Urinary bladder (tissue), 3 donors: ENCODE measurements at regions not wholly inside any gene's neighbourhood (a gene's known extent, or its start where the extent isn't known, plus 50 kb on each side); places are given as distances from the start of the nearest gene placed in this dataset.
A peak's percentile ranks its signal among the peaks of the same experiment; 100 is the strongest.

Experiments used
- DNase-seq: peaks from one replicate; pipeline ENCODE4 v3.0.0-alpha.2; 2015; ENCODE audit errors: extremely low spot score
- H3K27ac ChIP-seq: one replicate; pipeline ENCODE4 v1.5.1; 2013; ENCODE audit warnings: low read depth, mild to moderate bottlenecking, moderate library complexity
- H3K36me3 ChIP-seq: one replicate; pipeline ENCODE4 v1.6.1; 2013; ENCODE audit warnings: mild to moderate bottlenecking, moderate library complexity; ENCODE audit not compliant: insufficient read depth
- H3K4me1 ChIP-seq: one replicate; pipeline ENCODE4 v1.6.1; 2013; ENCODE audit warnings: mild to moderate bottlenecking, moderate library complexity; ENCODE audit not compliant: insufficient read depth
- H3K4me3 ChIP-seq: one replicate; pipeline ENCODE4 v1.5.1; 2013; ENCODE audit warnings: low read depth, low read length
- WGBS: extraction: QIAGEN DNeasy Blood & Tissue Kit; methylation state at CpG from one replicate; pipeline ENCODE4 v1.1.7; 2013; 5-methylcytosine and 5-hydroxymethylcytosine counted together
- donor health status: healthy with polysubstance abuse.
- donor health status: healthy.

GRCh38 chr14:101473045-101473729, 88.1 kb upstream of the DIO3 start:
- no peak overlapping the region for H3K4me3 ChIP-seq
- H3K36me3 ChIP-seq, result no peaks in the 10 kb centered on the region
- H3K4me1 ChIP-seq, result no peaks in the 10 kb centered on the region
- DNase-seq, result no peak
- H3K27ac ChIP-seq, result no peak overlapping the region
- WGBS, result 92% methylated on average over 12 of the region's 12 CpGs

DNA sequence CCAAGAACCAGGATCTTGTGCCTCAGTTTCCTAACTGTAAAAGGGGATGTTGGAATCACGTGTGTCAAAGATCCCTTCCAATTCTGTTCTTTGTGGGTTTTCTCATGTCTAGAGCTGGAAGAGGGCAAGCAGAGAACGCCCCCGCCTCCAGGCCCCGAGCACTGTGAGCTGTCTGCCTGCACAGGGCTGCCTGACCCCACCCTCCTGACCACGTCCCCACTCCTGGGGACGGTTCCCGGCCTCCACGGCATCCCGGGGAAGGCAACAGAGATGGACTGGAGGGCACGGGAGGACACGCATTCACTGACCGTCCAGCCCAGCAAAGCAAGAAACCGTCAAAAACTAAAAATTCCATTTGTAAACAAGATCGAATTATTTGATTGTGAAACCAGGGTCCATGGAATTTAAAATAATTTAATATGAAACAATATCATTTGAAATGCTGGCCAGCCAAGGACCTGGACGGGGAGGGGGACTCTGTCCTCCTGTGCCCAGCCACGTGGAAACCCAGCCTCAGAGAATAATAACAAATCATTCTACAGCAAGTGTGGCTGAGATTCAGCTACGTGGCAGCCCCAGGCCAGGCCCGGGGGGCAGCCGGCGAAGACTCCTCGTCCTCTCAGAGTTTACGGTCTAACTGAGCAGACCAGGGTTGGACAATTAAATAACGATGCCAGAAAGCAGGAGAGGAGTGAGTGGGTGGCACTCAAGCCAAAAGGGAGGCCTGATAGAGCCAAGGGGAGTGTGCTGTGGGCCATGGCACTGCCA, 87.3 kb upstream of the DIO3 start:
- H3K4me1 ChIP-seq, result no peaks in the 10 kb centered on the region
- no peak overlapping the region for H3K27ac ChIP-seq
- WGBS, result 80% methylated on average over 23 of the region's 23 CpGs
- no peaks in the 10 kb centered on the region for H3K36me3 ChIP-seq
- H3K4me3 ChIP-seq, result no peak overlapping the region
- DNase-seq, result no peak

DNA sequence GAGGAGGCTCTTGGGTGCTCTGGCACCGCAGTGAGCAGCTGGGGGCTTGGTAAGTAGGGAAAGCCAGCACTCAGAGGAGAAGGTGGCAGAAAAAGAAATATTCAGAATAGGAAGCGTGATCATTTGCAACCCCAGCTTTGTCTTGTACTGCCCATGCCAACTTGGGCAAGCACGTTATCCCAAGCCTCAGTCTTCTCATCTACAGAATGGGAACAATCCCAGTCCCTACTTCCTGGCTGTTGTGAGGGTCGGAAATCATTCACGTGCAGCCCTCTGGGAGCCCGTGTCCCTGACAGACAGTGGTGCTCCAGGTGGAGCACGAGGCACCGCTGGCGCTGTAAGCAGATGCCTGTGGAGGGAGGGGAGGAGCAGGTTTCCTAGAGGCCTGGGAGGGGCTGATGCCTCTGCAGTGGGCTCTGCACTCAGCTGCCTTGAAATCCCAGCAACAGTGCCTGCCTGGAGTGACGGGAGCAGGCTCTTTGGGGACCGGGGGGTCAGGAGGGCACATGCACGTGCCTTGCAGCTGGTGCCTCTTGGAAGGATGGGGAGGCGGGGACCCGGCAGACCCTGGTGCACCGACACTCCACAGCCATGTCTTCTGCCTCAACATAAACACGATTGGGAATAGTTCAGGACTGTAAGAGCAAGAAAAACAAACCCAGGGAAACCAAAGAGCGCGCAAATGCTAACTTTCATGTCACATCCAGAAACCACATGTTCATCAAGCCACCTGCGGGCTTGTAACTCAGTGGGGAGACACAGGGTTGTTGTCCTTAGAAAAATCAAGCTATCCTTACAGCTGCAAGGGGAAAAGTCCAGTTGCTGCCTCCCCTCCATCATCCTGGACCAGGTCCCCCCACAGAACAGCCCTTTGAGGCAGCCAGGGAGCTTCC, 86.5 kb upstream of the DIO3 start:
- H3K27ac ChIP-seq, result no peak overlapping the region
- H3K4me1 ChIP-seq, result no peaks in the 10 kb centered on the region
- H3K4me3 ChIP-seq, result no peak overlapping the region
- 85% methylated on average over 19 of the region's 19 CpGs for WGBS
- no peaks in the 10 kb centered on the region for H3K36me3 ChIP-seq
- DNase-seq, result no peak

DNA sequence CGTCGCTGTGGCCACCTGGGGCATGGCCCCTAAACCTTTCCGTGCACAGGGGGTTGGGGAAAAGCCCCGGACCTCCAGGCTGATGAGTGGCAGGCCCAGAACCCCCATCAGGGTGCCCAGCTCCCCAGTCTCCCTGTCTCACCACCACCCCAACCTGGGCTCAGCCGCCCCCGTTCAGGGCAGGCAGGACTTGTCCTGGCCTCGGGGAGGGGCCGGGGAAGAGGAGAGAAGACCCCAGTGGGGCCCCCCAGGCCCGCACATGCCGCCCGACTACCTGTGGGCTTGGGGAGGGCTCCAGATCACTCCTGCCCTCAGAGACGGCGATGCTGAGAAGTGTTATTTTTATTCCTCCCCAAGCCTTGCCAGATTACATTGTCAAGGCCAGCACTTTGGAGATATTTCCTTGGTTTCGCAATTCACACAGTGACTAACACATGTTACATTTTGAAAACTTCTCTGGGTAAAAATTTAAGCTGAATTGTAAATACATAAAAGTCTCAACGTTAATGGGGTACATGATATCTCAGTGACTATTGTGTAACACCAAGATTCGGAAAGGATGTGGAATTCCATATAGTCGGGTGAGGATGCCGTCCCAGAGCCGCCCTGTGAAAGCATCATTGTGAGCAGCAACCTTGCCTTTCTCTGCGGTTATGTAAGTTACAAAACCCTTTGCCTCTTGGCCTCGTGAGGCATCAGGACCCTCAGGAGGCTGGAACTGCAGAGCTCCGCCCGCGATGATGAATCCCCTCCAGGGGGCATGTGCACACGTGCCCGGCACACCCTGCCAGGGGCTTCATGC, 85.6 kb upstream of the DIO3 start:
- 51% methylated on average over 26 of the region's 26 CpGs for WGBS
- Histone ChIP-seq H3K4me3 (no peak overlapping the region), H3K36me3 (no peaks in the 10 kb centered on the region), H3K27ac (peak overlapping the region; percentile 42), H3K4me1 (no peaks in the 10 kb centered on the region)
- DNase-seq, result no peak

- DNase-seq, result no peak
- H3K27ac ChIP-seq, result no peak overlapping the region
Observed at GRCh38 chr14:101476258-101476915, 84.9 kb upstream of the DIO3 start.

GRCh38 chr14:101476916-101477553, 84.3 kb upstream of the DIO3 start:
- Histone ChIP-seq H3K4me1 (no peaks in the 10 kb centered on the region), H3K36me3 (no peaks in the 10 kb centered on the region), H3K4me3 (no peak overlapping the region), H3K27ac (no peak overlapping the region)
- no peak for DNase-seq
- 75% methylated on average over 14 of the region's 14 CpGs for WGBS

More at GRCh38 chr14:101476258-101476915, 84.9 kb upstream of the DIO3 start:
- H3K4me3 ChIP-seq, result no peak overlapping the region
- H3K4me1 ChIP-seq, result no peaks in the 10 kb centered on the region
- WGBS, result 80% methylated on average over 9 of the region's 9 CpGs
- H3K36me3 ChIP-seq, result no peaks in the 10 kb centered on the region

DNA sequence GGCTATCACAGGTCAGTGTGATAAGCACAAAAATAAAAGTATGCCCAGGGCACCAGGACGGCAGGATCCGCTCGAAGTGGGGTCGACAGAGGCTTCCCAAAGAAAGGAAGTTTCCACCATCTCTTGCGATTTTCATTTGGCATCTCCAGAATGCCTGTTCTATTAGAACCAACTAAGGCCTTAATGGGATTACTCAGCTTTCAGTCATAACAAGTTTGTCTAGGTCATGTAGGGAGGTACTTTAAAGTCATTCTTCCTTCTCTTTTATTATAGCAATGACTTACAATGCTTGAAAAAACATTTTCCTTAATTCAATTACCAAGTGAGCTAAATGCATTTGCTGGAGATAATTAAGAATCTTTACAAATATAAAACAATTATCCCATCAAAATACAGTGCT, 83.6 kb upstream of the DIO3 start:
- DNase-seq, result no peak

GRCh38 chr14:101478096-101478495, 83.2 kb upstream of the DIO3 start:
- no peak overlapping the region for H3K27ac ChIP-seq
- DNase-seq, result no peak
- H3K36me3 ChIP-seq, result no peaks in the 10 kb centered on the region
- 85% methylated on average over 13 of the region's 13 CpGs for WGBS
- H3K4me3 ChIP-seq, result no peak overlapping the region
- no peaks in the 10 kb centered on the region for H3K4me1 ChIP-seq

More for the DNA sequence above, 83.6 kb upstream of the DIO3 start:
- H3K36me3 ChIP-seq, result no peaks in the 10 kb centered on the region
- no peaks in the 10 kb centered on the region for H3K4me1 ChIP-seq
- H3K27ac ChIP-seq, result no peak overlapping the region
- 88% methylated on average over 5 of the region's 5 CpGs for WGBS
- H3K4me3 ChIP-seq, result no peak overlapping the region

GRCh38 chr14:101478796-101479410, 82.4 kb upstream of the DIO3 start:
- Histone ChIP-seq H3K4me1 (no peaks in the 10 kb centered on the region), H3K4me3 (no peak overlapping the region), H3K36me3 (no peaks in the 10 kb centered on the region), H3K27ac (no peak overlapping the region)
- DNase-seq, result no peak
- WGBS, result 96% methylated on average over 13 of the region's 13 CpGs

DNA sequence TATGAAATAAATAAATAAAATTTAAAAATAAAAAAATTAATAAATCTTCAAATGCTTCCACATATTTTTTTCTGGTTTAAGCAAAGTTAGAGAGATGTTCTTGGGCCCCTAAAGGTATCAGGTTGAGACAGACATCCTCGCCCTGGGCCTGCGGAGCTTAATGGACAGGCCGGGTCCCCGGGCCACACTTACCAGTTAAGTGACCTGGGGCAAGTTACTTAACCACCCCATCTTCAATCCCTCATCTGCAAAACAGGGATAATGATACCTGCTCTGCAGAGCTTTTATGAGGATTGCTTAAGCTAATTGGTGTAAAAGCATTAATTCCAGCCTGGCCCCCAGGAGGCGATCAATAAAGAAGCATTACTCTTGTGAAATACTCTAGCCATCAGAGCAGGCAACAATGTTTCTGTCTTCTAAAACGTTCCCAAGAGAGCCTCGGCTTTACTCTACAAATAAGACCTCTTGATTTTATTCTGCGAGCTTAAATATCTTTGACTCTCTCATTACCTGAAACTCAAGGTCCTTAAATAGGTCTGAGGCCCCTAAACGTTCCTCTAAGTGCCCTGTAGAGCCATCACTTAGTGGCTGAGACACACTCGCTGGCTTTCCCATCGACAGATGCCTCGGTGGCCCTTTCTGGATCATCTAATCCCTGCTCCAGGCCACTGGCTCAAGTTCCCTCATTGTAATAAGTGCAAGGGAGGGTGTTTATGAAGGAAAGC, 81.1 kb upstream of the DIO3 start:
- Histone ChIP-seq H3K36me3 (no peaks in the 10 kb centered on the region), H3K4me3 (no peak overlapping the region), H3K27ac (peak overlapping the region; percentile 46), H3K4me1 (no peaks in the 10 kb centered on the region)
- no peak for DNase-seq
- 69% methylated on average over 12 of the region's 12 CpGs for WGBS

GRCh38 chr14:101480747-101481530, 80.4 kb upstream of the DIO3 start:
- H3K4me1 ChIP-seq, result no peaks in the 10 kb centered on the region
- no peaks in the 10 kb centered on the region for H3K36me3 ChIP-seq
- WGBS, result 50% methylated on average over 16 of the region's 16 CpGs
- peak overlapping the region; percentile 46 for H3K27ac ChIP-seq
- DNase-seq, result no peak
- no peak overlapping the region for H3K4me3 ChIP-seq
